Limb (tissue), 2 donors: ENCODE measurements at regions not wholly inside any gene's neighbourhood (a gene's known extent, or its start where the extent isn't known, plus 50 kb on each side); places are given as distances from the start of the nearest gene placed in this dataset.

Experiments
- DNase-seq, 2 donors: peaks; one replicate each; pipeline ENCODE4 v3.0.0-alpha.2; 2016; ENCODE audit errors: extremely low spot score in 2 of 2

DNA sequence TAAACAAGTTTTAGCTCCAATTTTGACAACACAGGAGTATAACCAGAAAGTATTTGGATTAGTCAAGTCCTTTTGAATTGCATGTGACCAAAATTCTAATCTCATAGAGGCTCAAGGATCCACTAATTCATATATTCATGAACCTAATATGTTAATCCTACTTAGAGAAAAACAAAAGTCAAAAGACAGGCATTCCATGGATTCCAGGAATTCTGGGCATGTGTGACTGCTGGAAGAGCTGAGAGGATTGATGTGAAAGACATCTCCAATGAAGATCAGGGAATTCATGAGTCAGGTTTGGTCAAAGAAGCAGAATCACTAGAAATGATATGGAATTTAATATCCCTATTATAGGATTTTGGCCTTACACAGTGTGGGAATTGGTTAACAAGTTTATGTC, 1494.6 kb upstream of the DDX18 start:
- no peak for DNase-seq

GRCh38 chr2:116329280-116329679, 1485.2 kb upstream of the DDX18 start:
- no peak for DNase-seq

- no peak for DNase-seq
Observed at GRCh38 chr2:116340690-116341089, 1473.8 kb upstream of the DDX18 start.

- no peak for DNase-seq
Observed at GRCh38 chr2:116366212-116366611, 1448.3 kb upstream of the DDX18 start.

DNA sequence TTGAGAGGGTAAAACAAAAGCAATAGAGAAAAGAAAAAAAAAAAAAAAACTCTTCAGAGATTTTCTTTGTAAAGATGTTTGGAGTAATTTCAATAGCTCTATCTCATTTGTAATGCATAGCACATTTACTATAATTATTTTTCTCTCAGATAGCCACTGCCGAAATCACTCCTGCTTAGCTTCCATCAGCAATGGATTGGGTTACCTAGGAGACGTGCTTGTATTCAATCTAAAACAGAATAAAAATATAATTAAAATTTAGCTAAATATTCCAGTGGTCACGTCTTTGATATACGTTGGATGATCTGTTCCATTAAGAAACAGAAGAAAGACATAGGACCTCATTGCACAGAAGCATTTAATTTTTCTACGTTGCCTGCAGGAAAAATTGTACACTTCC, 1435.7 kb upstream of the DDX18 start:
- DNase-seq, result no peak

DNA sequence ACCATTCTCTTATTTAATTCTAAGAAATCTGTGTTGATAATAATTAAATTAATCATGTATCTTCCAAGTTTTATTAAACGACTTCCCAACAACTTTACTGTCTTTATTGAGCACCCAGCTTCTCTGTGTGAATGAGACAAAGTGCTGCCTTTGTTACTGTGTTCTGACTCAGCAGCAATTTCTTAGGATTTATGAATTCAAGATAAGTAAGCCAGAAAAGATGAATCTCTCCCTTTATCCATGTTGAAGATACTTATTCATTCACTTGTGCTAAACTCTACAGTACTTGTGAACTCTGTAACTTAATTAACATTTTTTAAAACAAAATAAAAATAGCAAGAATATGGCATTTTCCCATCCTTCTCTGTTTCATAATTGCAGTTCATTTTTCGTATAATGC, 1403.3 kb upstream of the DDX18 start:
- DNase-seq, result no peak

GRCh38 chr2:116413659-116414058, 1400.8 kb upstream of the DDX18 start:
- DNase-seq, result no peak

DNA sequence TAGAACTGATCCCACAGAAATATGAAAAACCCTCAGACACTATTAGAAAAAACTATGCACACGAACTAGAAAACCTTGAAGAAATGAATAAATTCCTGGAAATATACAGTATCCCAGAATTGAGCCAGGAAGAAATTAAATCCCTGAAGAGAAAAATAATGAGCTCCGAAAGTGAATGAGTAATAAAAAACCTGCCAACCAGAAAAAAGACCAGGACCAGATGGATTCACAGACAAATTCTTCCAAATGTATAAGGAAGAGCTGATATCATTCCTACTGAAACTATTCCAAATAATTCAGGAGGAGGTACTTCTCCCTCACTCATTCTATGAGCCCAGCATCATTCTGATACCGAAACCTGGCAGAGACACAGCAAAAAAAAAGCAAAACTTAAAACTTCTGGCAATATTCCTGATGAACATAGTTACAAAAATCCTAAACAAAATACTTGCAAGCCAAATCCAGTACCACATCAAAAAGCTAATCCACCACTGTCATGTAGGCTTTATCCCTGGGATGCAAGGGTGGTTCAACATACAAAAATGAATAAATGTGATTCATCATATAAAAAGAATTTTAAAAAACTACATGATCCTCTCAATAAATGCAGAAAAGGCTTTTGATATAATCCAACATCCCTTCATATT, 1397.6 kb upstream of the DDX18 start:
- peak in 1 of 2 donors; percentile 34 for DNase-seq

GRCh38 chr2:116435648-116436047, 1378.8 kb upstream of the DDX18 start:
- no peak for DNase-seq

DNA sequence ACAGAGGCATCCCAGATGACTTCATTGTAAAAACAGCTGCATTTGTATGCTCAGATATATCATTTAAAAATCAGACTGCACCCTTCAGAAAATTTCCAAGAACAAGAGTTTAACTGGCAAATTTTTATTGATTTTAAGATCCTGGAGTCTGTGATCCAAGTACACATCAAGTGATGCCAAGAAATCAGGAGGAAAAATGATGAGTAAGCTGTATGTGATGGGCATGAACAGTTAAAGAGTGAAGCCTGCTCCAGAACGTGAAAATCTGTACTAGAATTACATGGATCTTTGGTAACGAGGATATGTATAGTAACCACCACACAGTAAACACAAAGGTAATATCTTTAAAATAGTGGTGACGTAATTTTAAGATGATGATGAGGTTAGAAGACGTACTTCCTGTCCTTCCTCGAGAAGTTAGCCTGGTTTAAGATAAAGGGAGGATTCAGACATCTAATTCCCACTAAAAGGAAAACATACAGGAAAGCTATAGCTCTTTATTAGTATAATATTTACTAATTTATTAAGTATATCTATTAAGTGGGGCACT, 1374.3 kb upstream of the DDX18 start:
- DNase-seq, result no peak

DNA sequence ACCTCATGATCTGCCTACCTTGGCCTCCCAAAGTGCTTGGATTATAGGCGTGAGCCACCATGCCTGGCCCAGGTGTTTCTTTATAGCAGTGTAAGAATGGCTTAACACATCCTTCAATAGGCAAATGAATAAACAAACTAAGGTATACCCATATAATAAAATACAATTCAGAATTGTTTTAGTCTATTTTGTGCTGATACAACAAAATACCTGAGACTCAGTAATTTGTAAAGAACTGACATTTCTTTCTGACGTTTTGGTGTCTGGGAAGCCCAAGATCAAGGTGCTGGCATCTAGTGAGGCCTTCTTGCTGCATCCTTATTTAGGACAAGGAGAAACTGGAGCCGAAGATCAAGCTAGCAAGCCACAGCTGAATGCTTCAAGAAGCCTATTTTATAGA, 1372.1 kb upstream of the DDX18 start:
- no peak for DNase-seq

GRCh38 chr2:116444256-116444872, 1370.1 kb upstream of the DDX18 start:
- no peak for DNase-seq

DNA sequence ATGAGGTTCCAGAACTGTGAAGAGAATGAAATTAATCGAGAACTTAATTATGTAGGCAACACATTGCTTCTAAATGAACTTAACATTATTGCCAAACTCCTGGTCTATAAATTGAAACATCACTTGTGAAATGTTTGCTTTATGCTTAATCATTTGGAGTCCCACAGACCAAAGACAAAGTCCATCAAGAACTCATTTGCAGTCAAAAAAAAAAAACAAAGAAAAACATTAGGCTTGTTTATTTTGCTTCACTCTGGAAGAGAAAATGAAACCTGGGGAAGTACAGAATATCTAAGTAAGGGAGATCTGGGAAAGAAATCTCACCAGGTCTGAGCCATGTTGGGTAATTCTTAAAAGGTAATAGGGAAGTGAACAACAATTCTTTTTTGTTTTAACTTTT, 1363.5 kb upstream of the DDX18 start:
- DNase-seq, result no peak

DNA sequence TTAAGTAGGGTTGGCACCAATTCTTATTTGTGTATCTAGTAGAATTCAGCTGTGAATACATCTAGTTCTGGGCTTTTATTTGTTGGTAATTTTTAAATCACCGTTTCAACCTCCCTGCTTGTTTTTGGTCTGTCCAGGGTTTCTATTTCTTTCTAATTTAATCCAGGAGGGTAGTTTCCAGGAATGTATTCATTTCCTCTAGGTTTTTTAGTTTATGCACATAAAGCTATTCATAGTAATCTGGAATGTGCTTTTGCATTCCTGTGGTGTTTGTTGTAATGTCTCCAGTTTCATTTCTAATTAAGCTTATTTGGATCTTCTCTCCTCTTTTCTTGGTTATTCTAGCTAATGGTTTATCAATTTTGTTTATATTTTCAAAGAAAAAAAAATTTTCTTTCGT, 1361.8 kb upstream of the DDX18 start:
- no peak for DNase-seq

DNA sequence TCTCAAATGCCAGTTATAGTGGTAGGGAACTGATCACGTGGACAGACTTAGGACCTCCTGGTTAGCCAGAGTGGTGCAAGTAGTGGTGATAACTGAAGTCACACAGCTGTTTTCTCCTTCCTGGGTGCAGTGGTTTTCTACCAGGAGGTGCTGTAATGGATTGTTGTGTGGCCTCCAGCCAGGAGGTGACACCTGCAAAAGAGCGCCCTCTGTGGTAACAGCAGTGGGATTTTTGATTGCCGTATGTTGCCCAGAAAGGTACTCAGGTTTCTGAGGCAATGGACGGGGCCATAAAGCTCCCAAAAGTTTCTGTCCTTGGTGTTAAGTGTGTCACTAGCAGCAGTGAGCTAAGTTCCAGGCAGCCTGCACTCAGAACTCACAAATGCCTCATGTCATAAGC, 1358.1 kb upstream of the DDX18 start:
- DNase-seq, result no peak

DNA sequence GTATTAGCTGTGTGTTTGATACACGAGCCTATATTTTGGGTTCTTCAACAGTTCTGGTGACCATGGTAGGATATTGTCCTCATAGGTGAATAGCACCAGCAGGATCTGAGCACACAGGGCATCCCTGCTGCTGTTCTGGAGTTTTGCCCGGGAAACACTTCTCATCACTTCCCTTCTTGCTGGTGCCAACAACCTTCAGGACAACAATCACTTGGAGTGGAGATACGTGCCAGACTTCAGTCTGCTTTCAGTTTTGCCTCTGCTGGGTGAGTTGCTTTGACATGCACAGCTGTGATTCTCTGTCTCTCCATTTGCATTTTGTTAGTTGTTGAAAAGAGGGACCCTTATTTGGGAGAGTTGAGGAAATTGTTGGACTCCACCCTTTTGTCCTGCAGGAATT, 1347.2 kb upstream of the DDX18 start:
- no peak for DNase-seq

GRCh38 chr2:116477229-116477628, 1337.3 kb upstream of the DDX18 start:
- no peak for DNase-seq

DNA sequence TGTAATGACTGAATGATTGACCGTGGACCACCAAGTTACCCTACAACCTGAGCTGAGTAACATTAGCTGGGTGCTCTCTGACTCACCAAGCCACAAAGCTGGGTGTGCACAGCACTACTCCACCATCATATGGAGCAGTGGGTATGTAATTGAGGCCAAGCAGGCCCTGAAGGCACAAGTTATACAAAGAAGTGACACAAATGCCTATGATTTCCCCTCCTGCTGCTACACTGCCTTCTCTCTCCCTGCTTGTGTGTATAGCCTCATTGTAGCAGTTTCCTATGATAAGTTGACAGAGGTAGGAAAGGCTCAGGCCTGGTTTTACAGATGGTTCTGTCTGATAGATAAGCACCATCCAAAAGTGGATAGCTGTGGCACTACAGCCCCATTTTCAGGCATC, 1327.2 kb upstream of the DDX18 start:
- DNase-seq, result no peak

- no peak for DNase-seq
Observed at GRCh38 chr2:116489292-116489691, 1325.2 kb upstream of the DDX18 start.

- DNase-seq, result no peak
Observed at GRCh38 chr2:116489944-116490343, 1324.5 kb upstream of the DDX18 start.

- no peak for DNase-seq
Observed at GRCh38 chr2:116490511-116491145, 1323.9 kb upstream of the DDX18 start.

GRCh38 chr2:116491292-116491691, 1323.2 kb upstream of the DDX18 start:
- DNase-seq, result no peak

DNA sequence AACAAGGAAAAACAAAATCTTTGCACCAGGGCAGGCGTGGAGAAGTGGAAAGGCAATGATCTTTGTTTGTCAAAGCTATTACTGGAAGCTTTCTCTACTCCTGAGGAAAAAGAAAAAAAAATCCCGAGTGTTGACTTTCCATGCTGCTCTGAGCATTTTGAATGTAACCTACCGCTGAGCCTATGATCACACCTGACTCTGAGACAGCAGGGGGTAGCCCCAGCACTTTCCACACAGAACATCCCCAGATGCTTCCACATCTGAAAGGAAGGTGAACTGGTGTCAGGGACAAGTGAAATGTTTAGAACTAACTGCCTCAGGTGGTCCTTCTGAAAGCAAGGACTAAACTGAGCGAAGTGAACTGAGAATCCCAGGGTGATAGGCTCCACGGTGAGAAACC, 1315.1 kb upstream of the DDX18 start:
- no peak for DNase-seq
